NCI-H2227 treated with DMSO at 0.1 percent for 48 hours (cell line): ENCODE measurements at regions not wholly inside any gene's neighbourhood (a gene's known extent, or its start where the extent isn't known, plus 50 kb on each side); places are given as distances from the start of the nearest gene placed in this dataset.
"Not testable (repeated sequence)": the region's sequence is repeated elsewhere in the genome, so short reads cannot be mapped to it uniquely, and the experiment has no call there.

Source experiments
- DNase-seq: peaks from one replicate; lab custom pipeline; 2025; lab: John Stamatoyannopoulos, UW

DNA sequence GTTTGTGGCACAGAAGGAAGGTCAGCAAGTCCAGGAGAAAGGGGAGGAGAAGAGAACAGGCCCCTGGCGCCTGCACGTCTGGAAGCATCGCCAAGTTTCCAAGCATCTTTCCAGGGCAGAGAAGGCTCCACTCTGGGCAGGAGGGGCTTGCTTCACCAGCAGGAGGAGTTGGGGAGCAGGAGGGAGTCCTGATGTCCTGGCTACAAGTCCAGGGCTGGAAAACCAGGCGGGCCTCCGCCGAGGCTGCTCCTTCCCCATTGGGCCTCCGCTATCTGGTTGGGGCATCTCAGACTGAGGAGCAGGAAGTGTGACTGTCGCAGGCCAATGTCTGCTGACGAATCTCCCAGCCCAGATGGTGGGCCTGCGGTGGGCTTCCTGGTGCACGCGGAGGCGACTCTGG lies 421.9 kb downstream of the PREX1 start:
- no peak for DNase-seq

- DNase-seq: no peak
These were observed 423.2 kb downstream of the PREX1 start for GRCh38 chr20:48404598-48404997.

- DNase-seq: no peak
These were observed 424.5 kb downstream of the PREX1 start for GRCh38 chr20:48403167-48403761.

DNA sequence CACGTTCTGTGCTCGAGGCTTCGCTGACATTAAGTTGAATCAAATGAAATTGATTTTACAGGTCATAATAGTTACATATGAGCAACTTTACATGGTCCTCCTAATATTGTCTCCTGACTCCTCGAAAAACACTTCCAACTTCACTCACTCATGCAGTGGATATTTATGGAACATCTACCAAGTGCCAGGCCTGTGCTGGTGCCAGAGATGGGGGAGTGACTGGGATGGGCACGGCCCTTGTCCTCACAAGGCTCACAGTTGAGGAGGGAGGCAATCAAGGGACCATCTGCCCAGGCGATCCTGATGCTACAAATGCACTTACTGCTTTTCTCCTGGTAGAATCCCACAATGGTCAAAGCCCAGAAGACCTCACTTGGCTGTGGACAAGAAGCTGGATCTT lies 426.4 kb downstream of the PREX1 start:
- no peak for DNase-seq

GRCh38 chr20:48400009-48400408 lies 427.8 kb downstream of the PREX1 start:
- DNase-seq: no peak

DNA sequence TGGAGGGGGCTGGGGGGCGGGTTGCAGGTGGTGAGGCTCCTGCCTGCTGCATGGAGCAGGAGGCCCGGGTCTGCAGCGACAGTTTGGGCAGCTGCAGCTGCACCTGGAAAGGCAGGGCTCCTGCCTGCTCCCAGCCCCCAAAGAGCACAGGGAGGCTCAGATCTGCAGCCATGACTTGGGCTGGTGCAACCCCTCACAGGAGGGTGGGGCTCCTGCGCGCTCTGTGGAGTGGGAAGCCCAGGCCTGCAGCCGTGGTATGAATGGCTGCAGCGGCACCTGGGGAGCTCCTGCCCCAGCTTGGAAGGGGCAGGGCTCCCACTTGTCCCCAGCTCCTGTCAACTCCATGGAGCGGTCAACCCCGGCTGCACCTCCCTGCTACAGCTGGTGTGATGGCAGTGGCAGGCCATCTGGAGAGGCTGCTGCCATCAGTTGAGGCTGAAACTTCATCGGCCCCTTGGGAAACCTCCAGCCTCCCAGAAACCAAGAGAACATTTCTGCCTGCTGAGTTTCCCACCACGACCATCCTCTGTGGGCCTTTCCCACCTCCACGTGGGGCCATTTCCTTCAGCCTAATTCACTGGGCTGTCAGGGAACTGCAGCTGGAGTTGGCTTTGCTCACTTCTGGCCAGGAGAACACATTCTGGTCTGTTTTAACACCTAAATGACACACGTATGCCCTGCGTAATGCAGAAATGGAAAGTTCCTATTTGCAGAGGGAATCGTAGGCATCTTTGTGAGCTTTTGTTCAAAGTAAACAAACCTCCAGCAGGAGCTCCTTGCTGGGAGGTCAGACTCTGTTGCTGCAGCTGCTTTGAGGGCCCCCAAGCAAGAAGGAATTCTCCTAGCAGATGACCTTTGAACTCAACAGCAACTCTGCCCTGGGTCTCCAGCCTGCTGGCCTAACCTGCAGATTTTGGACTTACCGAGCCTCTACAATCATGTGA lies 429.0 kb downstream of the PREX1 start:
- no peak for DNase-seq

GRCh38 chr20:48396981-48397861 lies 430.6 kb downstream of the PREX1 start:
- DNase-seq: not testable (repeated sequence)

DNA sequence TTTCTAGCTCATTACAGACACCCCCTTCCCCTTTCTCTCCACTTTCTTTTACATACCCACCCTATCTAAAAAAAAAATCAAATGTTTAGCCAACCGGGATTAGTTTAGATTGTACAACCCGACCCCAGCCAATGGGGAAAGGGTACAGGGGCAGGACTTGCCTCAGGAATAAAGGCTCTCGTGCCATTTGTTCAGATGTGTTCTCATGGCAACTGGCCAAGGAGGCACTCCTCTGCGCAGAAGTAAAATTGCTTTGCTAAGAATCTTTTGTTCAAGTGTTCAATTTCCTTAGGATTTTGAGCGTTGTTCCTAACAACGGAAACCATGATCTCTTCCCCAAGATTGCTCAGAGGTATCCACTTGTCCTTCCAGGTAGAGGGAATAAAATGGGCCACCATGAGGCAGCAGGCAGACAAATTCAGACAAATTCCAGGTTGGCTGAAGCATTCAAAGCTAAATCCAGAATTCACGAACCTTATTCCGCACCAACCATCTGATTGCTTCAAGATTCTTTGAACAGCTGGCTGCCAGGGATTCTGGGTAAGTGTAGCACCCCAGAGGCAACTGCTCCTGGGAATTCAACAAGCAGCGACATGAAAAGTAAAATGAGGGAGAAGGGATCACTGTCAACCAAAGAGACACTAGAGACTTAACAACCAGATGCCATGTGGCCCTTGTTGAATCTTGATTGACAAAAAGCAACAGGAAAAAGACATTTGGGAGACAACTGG lies 431.8 kb downstream of the PREX1 start:
- no peak for DNase-seq

DNA sequence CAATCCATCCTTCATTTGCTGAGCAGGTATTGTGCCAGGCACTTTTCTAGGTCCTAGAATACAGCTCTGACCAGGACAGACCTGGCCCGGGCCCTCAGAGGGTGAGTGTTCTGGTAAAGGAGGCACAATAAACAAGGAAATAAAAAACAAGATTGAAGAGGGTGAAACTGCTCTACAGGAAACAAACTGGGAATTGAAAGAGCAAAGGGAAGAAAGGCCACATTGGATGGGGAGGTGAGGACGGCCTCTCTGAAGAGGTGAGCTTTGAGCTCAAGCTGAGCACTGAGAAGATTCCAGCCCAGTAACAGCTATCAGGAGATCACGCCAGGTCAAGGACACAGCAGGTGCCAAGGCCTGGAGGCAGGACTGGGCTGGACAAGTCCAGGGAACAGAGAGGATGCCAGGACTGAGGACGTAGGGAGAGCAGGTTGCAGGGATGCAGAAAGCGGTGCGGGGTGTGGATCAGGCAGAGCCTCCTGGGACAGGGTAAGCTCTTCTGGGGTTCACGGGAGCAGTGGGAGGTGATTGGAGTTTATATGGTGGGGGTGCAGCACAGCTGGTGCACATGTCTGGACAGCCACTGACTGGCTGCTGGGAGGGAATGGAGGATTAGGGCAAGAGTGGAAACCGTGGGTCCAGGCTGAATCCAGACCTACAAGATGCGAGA lies 433.3 kb downstream of the PREX1 start:
- no peak for DNase-seq

DNA sequence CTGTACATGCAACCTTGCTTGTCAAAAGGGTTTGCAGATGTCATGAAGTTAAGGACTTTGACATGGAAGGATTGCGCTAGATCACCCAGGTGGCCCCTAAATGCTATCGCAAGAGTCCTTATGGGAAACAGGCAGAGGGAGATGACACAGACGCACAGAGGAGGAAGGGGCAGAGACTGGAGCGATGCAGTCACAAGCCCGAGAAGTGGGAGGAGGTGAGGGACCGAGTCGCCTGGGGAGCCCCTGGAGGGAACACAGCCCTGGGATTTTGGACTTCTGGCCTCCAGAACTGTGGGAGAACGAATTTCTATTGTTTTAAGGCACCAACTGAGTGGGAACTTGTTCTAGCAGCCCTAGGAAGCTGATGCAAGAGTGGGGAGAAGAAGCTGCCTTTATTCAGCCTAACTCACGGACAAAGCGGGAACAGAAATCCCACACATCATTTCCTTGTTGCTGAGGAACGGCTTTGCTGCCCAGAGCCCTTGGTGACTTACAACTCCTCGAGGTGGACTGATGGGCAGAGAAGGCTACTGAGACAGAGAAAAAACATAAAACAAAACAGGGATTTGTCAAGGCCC lies 434.0 kb downstream of the PREX1 start:
- no peak for DNase-seq

GRCh38 chr20:48393311-48393685 lies 434.5 kb downstream of the PREX1 start:
- no peak for DNase-seq

DNA sequence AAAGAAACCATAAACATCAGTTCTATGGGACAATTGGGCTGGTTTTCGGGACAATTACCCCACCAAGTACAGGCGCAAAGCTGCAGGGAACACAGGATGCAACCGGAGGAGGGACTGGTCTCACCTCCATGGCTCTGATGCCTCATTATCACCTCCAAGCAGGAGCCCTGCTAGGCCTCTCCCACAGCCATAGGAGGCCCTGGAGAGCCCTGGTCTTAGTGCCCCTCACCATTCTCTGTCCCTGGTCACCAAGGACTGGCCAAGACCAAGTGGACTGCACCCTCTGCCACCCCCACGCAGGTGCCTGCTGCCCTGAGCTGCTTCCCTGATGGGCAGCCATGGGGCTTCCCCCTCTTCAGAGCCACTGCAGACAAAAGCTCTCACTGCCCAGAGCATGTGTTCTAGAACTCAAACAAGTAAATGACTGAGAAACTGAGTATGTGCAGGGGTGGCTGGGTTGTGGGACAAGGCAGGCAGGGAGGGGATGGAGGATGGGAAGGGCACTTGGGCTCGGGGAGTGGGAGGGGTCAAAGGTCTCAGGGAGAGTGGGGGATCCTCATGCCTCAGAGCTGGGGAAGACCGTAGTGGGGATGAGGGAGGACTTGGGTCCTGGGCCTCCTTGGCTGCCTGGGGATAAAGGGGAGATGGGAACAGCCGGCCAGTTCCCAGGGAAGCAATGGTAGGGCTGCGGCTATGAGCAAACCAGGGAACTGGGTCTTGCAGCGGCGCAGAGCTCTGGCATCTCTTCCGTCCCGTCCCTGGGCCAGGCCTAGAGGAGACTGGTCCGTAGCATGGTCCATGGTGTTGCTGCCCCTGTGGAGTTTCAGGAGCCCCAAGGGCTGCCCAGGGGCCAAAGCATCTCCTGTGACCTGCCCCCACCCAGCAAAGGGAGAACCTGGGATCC lies 435.1 kb downstream of the PREX1 start:
- DNase-seq: no peak

- DNase-seq: no peak
These were observed 436.8 kb downstream of the PREX1 start for GRCh38 chr20:48390981-48391380.

DNA sequence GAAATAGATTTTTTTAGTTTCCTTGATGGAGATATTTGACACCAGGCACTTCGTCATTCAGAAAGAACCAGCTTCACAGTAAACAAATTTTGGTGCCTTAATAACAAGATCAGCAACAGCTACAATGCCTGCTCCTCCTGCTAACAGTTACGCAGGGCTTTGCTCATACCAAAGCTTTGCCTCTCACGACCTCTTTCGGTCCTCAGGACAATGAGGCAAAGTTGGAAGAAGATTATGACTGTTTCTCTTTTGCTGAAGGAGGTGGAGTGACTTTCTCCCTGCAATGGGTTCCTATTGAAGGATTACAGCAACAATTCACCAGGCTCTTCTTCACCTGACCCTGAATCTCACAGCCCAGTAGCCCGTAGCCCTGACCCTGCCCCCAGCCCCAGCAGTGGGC lies 440.1 kb downstream of the PREX1 start:
- DNase-seq: no peak

- DNase-seq: no peak
These were observed 442.3 kb downstream of the PREX1 start for GRCh38 chr20:48385527-48385926.

GRCh38 chr20:48385114-48385513 lies 442.7 kb downstream of the PREX1 start:
- no peak for DNase-seq

DNA sequence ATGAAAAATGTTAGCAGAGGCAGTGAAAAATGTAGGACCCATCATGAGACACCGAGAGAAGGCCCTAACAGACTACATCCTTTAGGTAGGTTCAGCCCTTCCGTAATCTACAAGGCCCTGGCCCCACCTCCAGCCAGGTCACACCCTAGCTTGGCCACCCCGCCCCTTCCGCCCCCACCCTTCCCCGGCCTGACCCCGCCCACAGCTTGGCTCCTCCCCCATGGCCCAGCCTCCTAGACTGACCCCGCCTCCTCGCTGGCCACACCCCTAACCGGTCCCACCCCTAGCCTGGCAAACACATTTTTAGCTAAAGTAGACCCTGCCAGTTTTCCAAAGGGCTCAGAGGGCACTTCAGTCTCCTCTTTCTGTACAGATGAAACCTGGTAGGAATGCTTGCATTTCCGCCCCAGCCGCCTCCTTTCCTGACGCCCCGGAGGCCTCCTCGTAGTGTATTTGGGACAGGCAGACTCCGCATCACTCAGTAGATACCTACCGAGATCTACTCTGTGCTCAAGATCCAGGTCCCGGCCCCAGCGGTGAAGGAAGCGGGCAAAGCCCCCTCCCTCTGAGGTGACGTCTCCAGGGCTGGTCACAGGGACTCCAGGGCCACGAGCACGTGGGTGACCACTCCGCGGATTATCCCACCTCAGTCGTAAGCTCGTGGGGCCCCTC lies 443.5 kb downstream of the PREX1 start:
- no peak for DNase-seq

- DNase-seq: no peak
These were observed 444.5 kb downstream of the PREX1 start for GRCh38 chr20:48383252-48383651.

- no peak for DNase-seq
These were observed 445.5 kb downstream of the PREX1 start for GRCh38 chr20:48382304-48382703.
